ENCODE measurements at regions not wholly inside any gene's neighbourhood (a gene's known extent, or its start where the extent isn't known, plus 50 kb on each side); places are given as distances from the start of the nearest gene placed in this dataset.
"Not testable (repeated sequence)": the region's sequence is repeated elsewhere in the genome, so short reads cannot be mapped to it uniquely, and the experiment has no call there.

DNA sequence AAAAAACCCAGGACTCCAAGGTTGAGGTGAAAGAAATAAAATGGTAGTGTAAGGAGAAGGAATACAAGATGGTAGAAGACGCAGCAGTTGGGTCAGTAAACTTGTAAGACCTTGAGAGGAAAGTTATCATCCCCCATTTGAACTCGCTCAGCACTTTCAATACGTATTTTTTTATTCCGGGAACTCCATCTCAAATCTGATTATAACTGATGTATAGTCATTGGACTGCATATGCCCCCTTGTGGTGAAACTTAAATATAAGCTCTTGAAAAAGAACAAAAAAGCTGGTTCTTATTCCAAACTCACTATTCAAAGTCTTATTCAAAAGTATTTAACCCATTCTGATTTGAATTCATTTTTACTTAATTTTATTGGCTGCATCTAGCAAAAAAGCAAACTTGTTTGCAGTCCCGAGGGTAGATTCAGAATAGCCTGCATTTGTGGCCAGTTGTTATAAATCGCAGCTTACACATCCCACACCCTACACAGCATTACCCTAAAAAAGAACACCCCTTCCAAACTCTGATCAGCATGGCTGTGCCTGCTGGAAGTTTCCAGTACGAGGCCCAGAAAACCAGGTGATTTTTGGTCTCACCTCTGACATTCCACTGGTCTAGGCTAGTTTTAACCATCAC lies 118.0 kb downstream of the ESM1 start:
- Histone ChIP-seq H2AFZ (ENCODE audit: insufficient read depth, low read depth, low read length, poor library complexity, severe bottlenecking) (peak overlapping the region; percentile 55), H3K4me2 (replicated peaks; ENCODE audit: extremely low read depth, low read length, poor library complexity, severe bottlenecking) (peak overlapping the region; percentile 42), H3K4me3 (replicated peaks in 1 of 3; ENCODE audit: low read depth in 2 of 3, low read length in 3 of 3) (peak overlapping the region in 1 of 3 experiments; percentile 49), H4K20me1 (ENCODE audit: insufficient read depth, low read length) (no peaks in the 10 kb centered on the region), H3K9me3 (replicated peaks in 1 of 2; ENCODE audit: control insufficient read depth in 1 of 2, insufficient read depth in 1 of 2, low read length in 2 of 2) (no peaks in the 10 kb centered on the region), H3K9ac (ENCODE audit: insufficient read depth, low read length, poor library complexity, severe bottlenecking) (no peak overlapping the region), H3K27ac (ENCODE audit: low read depth in 1 of 2, low read length in 2 of 2) (no peak overlapping the region), H3K4me1 (ENCODE audit: control insufficient read depth in 1 of 2, insufficient read depth in 2 of 2, low read length in 2 of 2) (peaks cover 3 to 4% of the 10 kb centered on the region in 2 donors), H3K36me3 (replicated peaks in 1 of 2; ENCODE audit: control insufficient read depth in 1 of 2, insufficient read depth in 2 of 2, low read length in 2 of 2) (no peaks in the 10 kb centered on the region), H3K79me2 (ENCODE audit: insufficient read depth, low read length) (no peaks in the 10 kb centered on the region), H3K27me3 (ENCODE audit: control insufficient read depth in 2 of 2, insufficient read depth in 2 of 2, low read length in 2 of 2) (peaks cover 0 to 3% of the 10 kb centered on the region in 2 donors)
- intact Hi-C loops (cut with micrococcal nuclease), result loop anchor here (5.0 kb wide), 1 partner anchor 350 kb away; the partner anchor contains the start of gene SNX18 (in 2 of the 2)
- TF ChIP-seq, protein P1, sequence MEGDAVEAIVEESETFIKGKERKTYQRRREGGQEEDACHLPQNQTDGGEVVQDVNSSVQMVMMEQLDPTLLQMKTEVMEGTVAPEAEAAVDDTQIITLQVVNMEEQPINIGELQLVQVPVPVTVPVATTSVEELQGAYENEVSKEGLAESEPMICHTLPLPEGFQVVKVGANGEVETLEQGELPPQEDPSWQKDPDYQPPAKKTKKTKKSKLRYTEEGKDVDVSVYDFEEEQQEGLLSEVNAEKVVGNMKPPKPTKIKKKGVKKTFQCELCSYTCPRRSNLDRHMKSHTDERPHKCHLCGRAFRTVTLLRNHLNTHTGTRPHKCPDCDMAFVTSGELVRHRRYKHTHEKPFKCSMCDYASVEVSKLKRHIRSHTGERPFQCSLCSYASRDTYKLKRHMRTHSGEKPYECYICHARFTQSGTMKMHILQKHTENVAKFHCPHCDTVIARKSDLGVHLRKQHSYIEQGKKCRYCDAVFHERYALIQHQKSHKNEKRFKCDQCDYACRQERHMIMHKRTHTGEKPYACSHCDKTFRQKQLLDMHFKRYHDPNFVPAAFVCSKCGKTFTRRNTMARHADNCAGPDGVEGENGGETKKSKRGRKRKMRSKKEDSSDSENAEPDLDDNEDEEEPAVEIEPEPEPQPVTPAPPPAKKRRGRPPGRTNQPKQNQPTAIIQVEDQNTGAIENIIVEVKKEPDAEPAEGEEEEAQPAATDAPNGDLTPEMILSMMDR (IDR thresholded peaks at IDR 0.05), result peak; percentile 79
- Mint-ChIP-seq H3K4me3 (peak overlapping the region; percentile 28 to 68), H3K27ac (peak overlapping the region in 1 of 7 donors; percentile 64), H3K9me3 (peaks cover 0 to 3% (median 0%) of the 10 kb centered on the region in 7 donors), H3K36me3 (no peaks in the 10 kb centered on the region), H3K27me3 (ENCODE audit: low read depth in 3 of 3) (peaks cover 2 to 6% (median 4%) of the 10 kb centered on the region in 3 donors), H3K4me1 (peaks cover 4% of the 10 kb centered on the region)
- peak; percentile 35 to 68 (median 59) for DNase-seq
- 64% methylated on average over 3 of the region's 7 CpGs for WGBS (ENCODE audit: insufficient coverage)

DNA sequence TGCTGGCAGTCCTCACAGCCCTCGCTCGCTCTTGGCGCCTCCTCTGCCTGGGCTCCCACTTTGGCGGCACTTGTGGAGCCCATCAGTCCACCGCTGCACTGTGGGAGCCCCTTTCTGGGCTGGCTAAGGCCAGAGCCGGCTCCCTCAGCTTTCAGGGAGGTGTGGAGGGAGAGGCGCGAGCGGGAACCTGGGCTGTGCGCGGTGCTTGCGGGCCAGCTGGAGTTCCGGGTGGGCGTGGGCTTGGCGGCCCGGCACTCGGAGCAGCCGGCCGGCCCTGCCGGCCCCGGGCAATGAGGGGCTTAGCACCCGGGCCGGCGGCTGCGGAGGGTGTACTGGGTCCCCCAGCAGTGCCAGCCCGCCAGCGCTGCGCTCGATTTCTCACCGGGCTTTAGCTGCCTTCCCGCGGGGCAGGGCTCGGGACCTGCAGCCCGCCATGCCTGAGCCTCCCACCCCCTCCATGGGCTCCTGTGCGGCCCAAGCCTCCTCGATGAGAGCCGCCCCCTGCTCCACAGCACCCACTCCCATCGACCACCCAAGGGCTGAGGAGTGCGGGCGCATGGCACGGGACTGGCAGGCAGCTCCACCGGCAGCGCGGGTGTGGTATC lies 120.4 kb downstream of the ESM1 start:
- intact Hi-C loops (cut with micrococcal nuclease), result loop anchor here (5.0 kb wide), 1 partner anchor 348 kb away; the partner anchor contains the start of gene SNX18 (in 2 of the 2)
- WGBS (ENCODE audit: insufficient coverage), result 98% methylated on average over 26 of the region's 44 CpGs

More for the DNA sequence above, 120.4 kb downstream of the ESM1 start:
- peaks cover 8 to 14% of the 10 kb centered on the region in 2 donors for H3K4me1 ChIP-seq (ENCODE audit: control insufficient read depth in 1 of 2, insufficient read depth in 2 of 2, low read length in 2 of 2)
- DNase-seq; H3K27ac ChIP-seq (ENCODE audit: low read depth in 1 of 2, low read length in 2 of 2); H3K9ac ChIP-seq (ENCODE audit: insufficient read depth, low read length, poor library complexity, severe bottlenecking); H3K27ac Mint-ChIP-seq; H3K4me3 ChIP-seq (replicated peaks in 1 of 3; ENCODE audit: low read depth in 2 of 3, low read length in 3 of 3); H3K9me3 Mint-ChIP-seq; H3K79me2 ChIP-seq (ENCODE audit: insufficient read depth, low read length); H3K4me3 Mint-ChIP-seq; H3K4me2 ChIP-seq (replicated peaks; ENCODE audit: extremely low read depth, low read length, poor library complexity, severe bottlenecking); H3K9me3 ChIP-seq (replicated peaks in 1 of 2; ENCODE audit: control insufficient read depth in 1 of 2, insufficient read depth in 1 of 2, low read length in 2 of 2); H2AFZ ChIP-seq (ENCODE audit: insufficient read depth, low read depth, low read length, poor library complexity, severe bottlenecking); H3K36me3 Mint-ChIP-seq; H3K27me3 ChIP-seq (ENCODE audit: control insufficient read depth in 2 of 2, insufficient read depth in 2 of 2, low read length in 2 of 2); H3K36me3 ChIP-seq (replicated peaks in 1 of 2; ENCODE audit: control insufficient read depth in 1 of 2, insufficient read depth in 2 of 2, low read length in 2 of 2); H4K20me1 ChIP-seq (ENCODE audit: insufficient read depth, low read length): not testable (repeated sequence)
- peaks cover 4 to 10% (median 6%) of the 10 kb centered on the region in 3 donors for H3K27me3 Mint-ChIP-seq (ENCODE audit: low read depth in 3 of 3)
- H3K4me1 Mint-ChIP-seq, result peaks cover 16% of the 10 kb centered on the region
